AG09309 (cell line): ENCODE measurements at regions not wholly inside any gene's neighbourhood (a gene's known extent, or its start where the extent isn't known, plus 50 kb on each side); places are given as distances from the start of the nearest gene placed in this dataset.

Experiments
- DNase-seq: peaks from one replicate; pipeline ENCODE4 v3.0.0-alpha.2; 2010; ENCODE audit warnings: low read depth
- H3K4me3 ChIP-seq: 2 replicates; pipeline ENCODE4 v1.5.1; 2011; ENCODE audit warnings: mild to moderate bottlenecking, low read depth, low read length, moderate library complexity; ENCODE audit not compliant: control insufficient read depth
- TF ChIP-seq, protein P1 (sequence below): IDR thresholded peaks from 2 replicates; pipeline ENCODE4 v1.5.1; 2011; ENCODE audit warnings: mild to moderate bottlenecking, low read depth, low read length, inconsistent platforms; ENCODE audit not compliant: insufficient read depth, control insufficient read depth; ENCODE audit errors: missing control alignments

DNA sequence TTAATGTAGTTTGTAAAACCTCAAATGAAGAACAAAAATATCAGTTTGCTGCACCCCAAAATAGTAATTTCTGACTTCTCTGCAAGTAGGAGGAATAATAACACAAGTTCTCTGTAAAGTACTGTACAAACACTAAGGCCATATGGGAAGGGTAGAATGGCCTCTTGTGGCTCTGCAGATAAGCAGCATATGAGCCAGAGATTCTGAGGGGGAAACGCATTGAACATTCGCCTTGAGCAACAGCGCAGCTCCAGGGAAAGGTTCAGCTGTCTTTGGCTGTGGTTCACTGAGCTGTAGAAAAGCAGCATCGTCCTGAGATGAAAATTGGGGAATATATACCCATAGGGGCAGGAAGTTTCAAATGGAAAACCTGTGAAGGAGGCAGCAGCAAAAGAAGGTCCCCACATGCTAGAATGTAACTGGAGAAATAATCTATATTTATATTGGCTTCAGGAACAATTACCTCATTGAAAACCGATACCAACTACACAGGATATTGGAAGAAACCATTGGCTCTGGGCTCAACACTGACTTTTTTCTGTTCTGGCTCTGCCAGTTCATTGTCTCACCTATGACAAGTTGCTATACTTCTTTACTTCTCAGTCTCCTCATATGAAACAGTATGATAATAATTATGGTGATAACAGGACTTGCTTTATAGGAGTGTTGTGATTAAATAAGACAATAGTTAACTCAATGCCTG, 357.6 kb upstream of the CPEB2 start:
- TF ChIP-seq, protein P1, sequence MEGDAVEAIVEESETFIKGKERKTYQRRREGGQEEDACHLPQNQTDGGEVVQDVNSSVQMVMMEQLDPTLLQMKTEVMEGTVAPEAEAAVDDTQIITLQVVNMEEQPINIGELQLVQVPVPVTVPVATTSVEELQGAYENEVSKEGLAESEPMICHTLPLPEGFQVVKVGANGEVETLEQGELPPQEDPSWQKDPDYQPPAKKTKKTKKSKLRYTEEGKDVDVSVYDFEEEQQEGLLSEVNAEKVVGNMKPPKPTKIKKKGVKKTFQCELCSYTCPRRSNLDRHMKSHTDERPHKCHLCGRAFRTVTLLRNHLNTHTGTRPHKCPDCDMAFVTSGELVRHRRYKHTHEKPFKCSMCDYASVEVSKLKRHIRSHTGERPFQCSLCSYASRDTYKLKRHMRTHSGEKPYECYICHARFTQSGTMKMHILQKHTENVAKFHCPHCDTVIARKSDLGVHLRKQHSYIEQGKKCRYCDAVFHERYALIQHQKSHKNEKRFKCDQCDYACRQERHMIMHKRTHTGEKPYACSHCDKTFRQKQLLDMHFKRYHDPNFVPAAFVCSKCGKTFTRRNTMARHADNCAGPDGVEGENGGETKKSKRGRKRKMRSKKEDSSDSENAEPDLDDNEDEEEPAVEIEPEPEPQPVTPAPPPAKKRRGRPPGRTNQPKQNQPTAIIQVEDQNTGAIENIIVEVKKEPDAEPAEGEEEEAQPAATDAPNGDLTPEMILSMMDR = no peak
- no peak overlapping the region for H3K4me3 ChIP-seq
- DNase-seq = no peak

DNA sequence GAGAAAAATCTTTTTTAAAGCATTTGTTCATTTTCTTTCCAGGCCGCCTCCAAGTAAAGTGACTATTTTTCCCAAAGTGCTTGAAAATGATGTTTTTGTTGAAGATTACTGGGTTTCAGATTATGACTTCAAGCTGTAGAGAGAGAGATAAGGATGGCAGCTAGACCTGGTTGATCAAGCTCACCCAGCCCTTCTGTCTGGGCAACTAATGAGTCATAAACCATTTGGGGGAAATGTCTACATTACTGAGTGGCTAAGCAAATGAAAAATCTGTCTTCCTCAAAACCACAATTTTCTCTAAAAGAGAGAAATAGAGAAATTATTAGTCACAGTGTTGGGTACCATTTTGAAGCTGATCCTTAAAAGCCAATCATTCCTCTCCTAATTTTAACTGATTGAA, 355.4 kb upstream of the CPEB2 start:
- DNase-seq = no peak
- TF ChIP-seq, protein P1 = no peak
- no peak overlapping the region for H3K4me3 ChIP-seq

DNA sequence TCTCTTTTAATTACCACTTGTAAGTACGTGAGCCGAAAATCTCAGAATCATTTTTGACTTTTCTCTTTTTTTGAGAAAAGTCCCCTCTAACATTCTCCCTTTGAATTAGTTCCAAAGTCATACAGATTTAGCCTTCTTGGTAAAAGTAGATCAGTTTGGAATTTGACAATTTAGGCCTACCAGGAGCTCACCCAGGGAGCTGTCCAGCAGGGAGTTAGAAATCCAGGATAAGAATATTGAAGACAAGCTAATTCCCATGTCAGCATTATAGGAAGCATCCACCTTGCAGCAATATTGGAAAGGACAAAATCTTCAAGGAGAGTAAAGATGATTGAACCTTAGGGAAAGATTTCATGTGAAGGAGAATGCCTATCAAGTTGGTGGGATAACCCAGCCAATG, 352.2 kb upstream of the CPEB2 start:
- TF ChIP-seq, protein P1 = no peak
- H3K4me3 ChIP-seq = no peak overlapping the region
- no peak for DNase-seq

DNA sequence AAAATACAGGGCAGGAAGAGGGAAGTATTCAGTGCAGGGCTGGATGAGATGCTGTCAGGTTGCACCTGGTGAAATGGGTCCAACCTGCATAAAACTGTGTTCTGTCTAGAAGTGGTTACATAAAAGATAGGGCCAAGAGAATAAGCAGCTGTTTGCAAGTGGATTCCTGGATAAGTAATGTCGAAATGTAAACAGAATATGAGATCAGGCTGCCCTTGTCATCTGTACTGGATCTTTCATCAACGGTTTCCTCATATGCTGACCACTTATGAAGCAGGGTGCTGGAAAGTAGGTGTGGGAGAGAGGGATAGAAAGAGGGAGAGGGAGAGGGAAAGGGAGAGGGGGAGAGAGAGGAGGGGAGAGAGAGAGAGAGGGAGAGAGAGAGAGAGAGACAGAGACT, 349.8 kb upstream of the CPEB2 start:
- H3K4me3 ChIP-seq = no peak overlapping the region
- no peak for DNase-seq
- TF ChIP-seq, protein P1 = no peak

DNA sequence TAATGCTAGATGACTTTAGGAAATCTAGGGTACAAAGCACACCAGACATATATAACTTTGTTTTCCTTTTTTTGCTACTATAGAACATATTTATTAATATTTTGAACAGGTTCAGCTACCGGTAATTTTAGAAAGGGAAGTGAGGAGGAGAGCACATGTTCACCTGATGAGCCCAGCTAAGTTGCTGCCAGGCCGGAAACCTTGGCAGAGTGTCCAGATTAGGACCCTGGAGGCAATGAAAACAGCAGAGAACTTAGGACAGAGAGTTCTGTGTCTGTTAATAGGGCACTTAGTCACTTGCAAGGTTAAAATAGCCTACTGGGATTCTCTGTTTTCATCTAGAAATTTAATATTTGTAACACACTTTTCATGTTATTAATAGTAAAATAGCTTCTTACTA, 348.9 kb upstream of the CPEB2 start:
- no peak for DNase-seq
- TF ChIP-seq, protein P1 = no peak

DNA sequence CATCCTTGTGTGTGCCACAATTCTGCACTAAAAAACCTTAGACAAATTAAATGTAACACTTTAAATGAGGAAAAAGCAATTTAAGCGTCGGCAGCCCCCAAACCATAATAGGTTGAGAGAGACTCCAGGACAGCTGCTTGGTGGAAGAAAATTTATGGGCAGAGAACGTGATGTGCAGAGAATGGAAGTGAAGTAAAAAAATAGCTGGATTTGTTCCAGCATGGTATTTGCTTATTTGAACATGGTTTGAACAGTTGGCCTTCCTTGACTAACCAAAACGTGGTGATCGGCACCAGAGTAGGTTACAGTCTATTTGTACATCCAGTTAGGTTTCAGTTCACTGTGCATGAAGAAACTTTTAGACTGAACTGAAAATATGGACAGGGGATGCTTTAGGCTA, 343.0 kb upstream of the CPEB2 start:
- DNase-seq = no peak
- TF ChIP-seq, protein P1 = no peak
- no peak overlapping the region for H3K4me3 ChIP-seq

More for the DNA sequence above, 348.9 kb upstream of the CPEB2 start:
- no peak overlapping the region for H3K4me3 ChIP-seq
